ENCODE measurements at regions not wholly inside any gene's neighbourhood (a gene's known extent, or its start where the extent isn't known, plus 50 kb on each side); places are given as distances from the start of the nearest gene placed in this dataset.

- TF ChIP-seq POLR2A (IDR thresholded peaks at IDR 0.05; ENCODE audit: borderline replicate concordance, extremely low read depth, insufficient read depth, insufficient read length) (no peak), FOSL1 (IDR thresholded peaks at IDR 0.05; ENCODE audit: low read depth) (no peak), EZH2 (IDR thresholded peaks at IDR 0.05) (no peak), EZH2phosphoT487 (IDR thresholded peaks at IDR 0.05; ENCODE audit: borderline replicate concordance) (no peak), CTCF (IDR thresholded peaks at IDR 0.05 in 2 of 3, conservative IDR thresholded peaks at IDR 0.05 in 1 of 3; ENCODE audit: borderline replicate concordance in 1 of 3, insufficient read depth in 1 of 3, low read depth in 2 of 3, low read length in 2 of 3) (no peak), POLR2AphosphoS5 (IDR thresholded peaks at IDR 0.05; ENCODE audit: low read depth, low read length) (no peak)
Measured at GRCh38 chr2:241957276-241957675, 87.7 kb downstream of the RTP5 start.
